ENCODE measurements at regions not wholly inside any gene's neighbourhood (a gene's known extent, or its start where the extent isn't known, plus 50 kb on each side); places are given as distances from the start of the nearest gene placed in this dataset.
A peak's percentile ranks its signal among the peaks of the same experiment; 100 is the strongest.

- Histone ChIP-seq H4K20me1 (ENCODE audit: control insufficient read depth, extremely low read depth, insufficient read depth, low read length) (no peaks in the 10 kb centered on the region), H3K79me2 (ENCODE audit: control insufficient read depth, insufficient read depth, low read length) (no peaks in the 10 kb centered on the region), H3K4me3 (replicated peaks in 1 of 4; ENCODE audit: control extremely low read depth in 1 of 4, insufficient read depth in 1 of 4, low read depth in 3 of 4, low read length in 4 of 4) (no peak overlapping the region), H3K27me3 (ENCODE audit: control insufficient read depth, insufficient read depth, low read length) (no peaks in the 10 kb centered on the region), H2AFZ (ENCODE audit: low read length) (no peak overlapping the region), H3K4me2 (ENCODE audit: extremely low read depth, insufficient read depth, low read length) (no peak overlapping the region), H3K27ac (ENCODE audit: insufficient read depth, low read length) (no peak overlapping the region), H3K9me3 (ENCODE audit: control insufficient read depth, insufficient read depth, low read depth, low read length) (no peaks in the 10 kb centered on the region), H3K4me1 (ENCODE audit: control insufficient read depth, extremely low read depth, insufficient read depth, low read length) (no peaks in the 10 kb centered on the region), H3K36me3 (ENCODE audit: control insufficient read depth, insufficient read depth, low read length) (no peaks in the 10 kb centered on the region), H3K9ac (ENCODE audit: insufficient read depth, low read length) (no peak overlapping the region)
- DNase-seq (ENCODE audit: low read depth in 2 of 2), result peak in 1 of 2 donors; percentile 55
- TF ChIP-seq EZH2 (IDR thresholded peaks at IDR 0.05; ENCODE audit: low read length, missing control alignments), result no peak
- TF ChIP-seq, protein P1, sequence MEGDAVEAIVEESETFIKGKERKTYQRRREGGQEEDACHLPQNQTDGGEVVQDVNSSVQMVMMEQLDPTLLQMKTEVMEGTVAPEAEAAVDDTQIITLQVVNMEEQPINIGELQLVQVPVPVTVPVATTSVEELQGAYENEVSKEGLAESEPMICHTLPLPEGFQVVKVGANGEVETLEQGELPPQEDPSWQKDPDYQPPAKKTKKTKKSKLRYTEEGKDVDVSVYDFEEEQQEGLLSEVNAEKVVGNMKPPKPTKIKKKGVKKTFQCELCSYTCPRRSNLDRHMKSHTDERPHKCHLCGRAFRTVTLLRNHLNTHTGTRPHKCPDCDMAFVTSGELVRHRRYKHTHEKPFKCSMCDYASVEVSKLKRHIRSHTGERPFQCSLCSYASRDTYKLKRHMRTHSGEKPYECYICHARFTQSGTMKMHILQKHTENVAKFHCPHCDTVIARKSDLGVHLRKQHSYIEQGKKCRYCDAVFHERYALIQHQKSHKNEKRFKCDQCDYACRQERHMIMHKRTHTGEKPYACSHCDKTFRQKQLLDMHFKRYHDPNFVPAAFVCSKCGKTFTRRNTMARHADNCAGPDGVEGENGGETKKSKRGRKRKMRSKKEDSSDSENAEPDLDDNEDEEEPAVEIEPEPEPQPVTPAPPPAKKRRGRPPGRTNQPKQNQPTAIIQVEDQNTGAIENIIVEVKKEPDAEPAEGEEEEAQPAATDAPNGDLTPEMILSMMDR (conservative IDR thresholded peaks at IDR 0.05 in 1 of 2, IDR thresholded peaks at IDR 0.05 in 1 of 2; ENCODE audit: low read depth in 1 of 2, low read length in 2 of 2), result no peak
Measured at GRCh38 chr17:72244956-72245355, 124.1 kb downstream of the SOX9 start.

DNA sequence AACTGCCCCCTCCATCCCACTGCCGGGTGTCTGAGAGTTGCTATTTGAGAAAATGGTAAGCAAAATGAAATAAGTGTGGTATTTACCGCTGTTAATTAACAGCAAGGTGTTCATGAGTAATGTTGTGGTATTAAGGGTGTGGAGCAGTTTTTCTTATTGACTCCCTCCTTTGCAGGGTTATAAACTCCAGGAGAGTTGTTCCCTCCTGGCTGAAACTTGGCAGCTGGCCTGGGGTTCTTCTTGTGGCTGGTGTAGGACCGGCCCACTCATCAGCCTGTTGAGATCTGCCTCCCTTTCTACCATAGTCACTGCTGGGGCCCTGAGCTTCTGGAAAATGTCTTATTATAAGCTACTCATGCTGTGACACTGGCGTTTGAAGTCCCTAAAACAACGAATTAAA lies 128.6 kb downstream of the SOX9 start:
- no peaks in the 10 kb centered on the region for H3K79me2 ChIP-seq (ENCODE audit: control insufficient read depth, insufficient read depth, low read length)
- no peak overlapping the region for H2AFZ ChIP-seq (ENCODE audit: low read length)
- no peaks in the 10 kb centered on the region for H3K27me3 ChIP-seq (ENCODE audit: control insufficient read depth, insufficient read depth, low read length)
- H3K9me3 ChIP-seq (ENCODE audit: control insufficient read depth, insufficient read depth, low read depth, low read length), result no peaks in the 10 kb centered on the region
- no peak overlapping the region for H3K4me3 ChIP-seq (replicated peaks in 1 of 4; ENCODE audit: control extremely low read depth in 1 of 4, insufficient read depth in 1 of 4, low read depth in 3 of 4, low read length in 4 of 4)
- H3K4me1 ChIP-seq (ENCODE audit: control insufficient read depth, extremely low read depth, insufficient read depth, low read length), result no peaks in the 10 kb centered on the region
- H3K9ac ChIP-seq (ENCODE audit: insufficient read depth, low read length), result no peak overlapping the region
- no peaks in the 10 kb centered on the region for H3K36me3 ChIP-seq (ENCODE audit: control insufficient read depth, insufficient read depth, low read length)
- no peak overlapping the region for H3K4me2 ChIP-seq (ENCODE audit: extremely low read depth, insufficient read depth, low read length)
- no peak for DNase-seq (ENCODE audit: low read depth in 2 of 2)
- H4K20me1 ChIP-seq (ENCODE audit: control insufficient read depth, extremely low read depth, insufficient read depth, low read length), result no peaks in the 10 kb centered on the region
- no peak overlapping the region for H3K27ac ChIP-seq (ENCODE audit: insufficient read depth, low read length)
- no peak for TF ChIP-seq EZH2 (IDR thresholded peaks at IDR 0.05; ENCODE audit: low read length, missing control alignments)
- TF ChIP-seq, protein P1 (conservative IDR thresholded peaks at IDR 0.05 in 1 of 2, IDR thresholded peaks at IDR 0.05 in 1 of 2; ENCODE audit: low read depth in 1 of 2, low read length in 2 of 2), result no peak

GRCh38 chr17:72250206-72250605 lies 129.4 kb downstream of the SOX9 start:
- Histone ChIP-seq H2AFZ (ENCODE audit: low read length) (no peak overlapping the region), H3K4me2 (ENCODE audit: extremely low read depth, insufficient read depth, low read length) (no peak overlapping the region)

More at GRCh38 chr17:72250206-72250605, 129.4 kb downstream of the SOX9 start:
- no peak overlapping the region for H3K9ac ChIP-seq (ENCODE audit: insufficient read depth, low read length)
- no peaks in the 10 kb centered on the region for H3K36me3 ChIP-seq (ENCODE audit: control insufficient read depth, insufficient read depth, low read length)
- H3K27me3 ChIP-seq (ENCODE audit: control insufficient read depth, insufficient read depth, low read length), result no peaks in the 10 kb centered on the region
- H3K4me3 ChIP-seq (replicated peaks in 1 of 4; ENCODE audit: control extremely low read depth in 1 of 4, insufficient read depth in 1 of 4, low read depth in 3 of 4, low read length in 4 of 4), result no peak overlapping the region
- H3K79me2 ChIP-seq (ENCODE audit: control insufficient read depth, insufficient read depth, low read length), result no peaks in the 10 kb centered on the region
- no peaks in the 10 kb centered on the region for H4K20me1 ChIP-seq (ENCODE audit: control insufficient read depth, extremely low read depth, insufficient read depth, low read length)
- no peak for DNase-seq (ENCODE audit: low read depth in 2 of 2)
- no peaks in the 10 kb centered on the region for H3K9me3 ChIP-seq (ENCODE audit: control insufficient read depth, insufficient read depth, low read depth, low read length)
- no peak overlapping the region for H3K27ac ChIP-seq (ENCODE audit: insufficient read depth, low read length)
- no peak for TF ChIP-seq EZH2 (IDR thresholded peaks at IDR 0.05; ENCODE audit: low read length, missing control alignments)
- TF ChIP-seq, protein P1 (conservative IDR thresholded peaks at IDR 0.05 in 1 of 2, IDR thresholded peaks at IDR 0.05 in 1 of 2; ENCODE audit: low read depth in 1 of 2, low read length in 2 of 2), result no peak
- H3K4me1 ChIP-seq (ENCODE audit: control insufficient read depth, extremely low read depth, insufficient read depth, low read length), result no peaks in the 10 kb centered on the region

Measured in fibroblast of lung (primary cell).